ENCODE measurements at regions not wholly inside any gene's neighbourhood (a gene's known extent, or its start where the extent isn't known, plus 50 kb on each side); places are given as distances from the start of the nearest gene placed in this dataset.

DNA sequence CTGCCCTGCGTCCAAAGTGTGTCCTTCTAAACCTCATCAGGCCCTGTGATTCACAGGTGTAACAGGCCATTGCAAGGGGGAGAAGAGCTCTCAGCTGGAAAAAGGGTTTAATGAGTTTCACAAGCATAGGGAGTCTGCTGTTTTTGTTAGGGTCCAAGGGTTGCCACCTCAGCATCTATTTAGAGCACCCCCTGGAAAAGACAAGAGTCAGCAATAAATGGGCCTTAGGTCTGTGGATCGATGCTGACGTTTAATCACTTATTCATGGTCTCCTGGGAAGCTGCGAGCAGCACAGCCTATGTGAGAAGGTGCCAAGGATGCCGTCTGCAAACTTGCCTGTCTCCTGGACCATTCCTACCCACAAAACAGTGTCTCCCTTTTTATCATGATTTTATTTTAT is 78.4 kb upstream of the BAIAP2L1 start:
- TF ChIP-seq CTCF (IDR thresholded peaks at IDR 0.05) (no peak), POLR2A (IDR thresholded peaks at IDR 0.05) (no peak)
